Activated CD4-positive, alpha-beta memory T cell treated with anti-CD3 and anti-CD28 coated beads, Interleukin-2, amount 10 ng/mL, durations not matched to agents 7 days and 5 days (primary cell): ENCODE measurements at regions not wholly inside any gene's neighbourhood (a gene's known extent, or its start where the extent isn't known, plus 50 kb on each side); places are given as distances from the start of the nearest gene placed in this dataset.

ENCODE experiments used
- CTCF ChIA-PET: fragments of 350-600 bp; sonication (Branson Sonifier 250); formaldehyde crosslinking; loops from one replicate; lab custom pipeline; 2021; ENCODE audit warnings: antibody characterized with exemption, inconsistent platforms; lab: Charles Lee
- POLR2A ChIA-PET: fragments of 350-600 bp; sonication (Branson Sonifier 250); formaldehyde crosslinking; loops from one replicate; lab custom pipeline; 2021; ENCODE audit warnings: antibody characterized with exemption; lab: Charles Lee
- DNase-seq: peaks from one replicate; pipeline ENCODE4 v3.0.0-alpha.2; 2020
- H3K27ac Mint-ChIP-seq: one replicate; pipeline ENCODE4 v1.8.0; 2021; ENCODE audit warnings: mild to moderate bottlenecking, mixed read lengths
- H3K27me3 Mint-ChIP-seq: one replicate; pipeline ENCODE4 v1.8.0; 2021; ENCODE audit warnings: mixed read lengths
- H3K36me3 Mint-ChIP-seq: one replicate; pipeline ENCODE4 v1.8.0; 2021; ENCODE audit warnings: low read depth, mixed read lengths
- H3K4me1 Mint-ChIP-seq: one replicate; pipeline ENCODE4 v1.8.0; 2021; ENCODE audit warnings: mixed read lengths
- H3K4me3 Mint-ChIP-seq: one replicate; pipeline ENCODE4 v1.8.0; 2021; ENCODE audit warnings: mild to moderate bottlenecking, mixed read lengths
- H3K9me3 Mint-ChIP-seq: one replicate; pipeline ENCODE4 v1.8.0; 2021; ENCODE audit warnings: mixed read lengths

DNA sequence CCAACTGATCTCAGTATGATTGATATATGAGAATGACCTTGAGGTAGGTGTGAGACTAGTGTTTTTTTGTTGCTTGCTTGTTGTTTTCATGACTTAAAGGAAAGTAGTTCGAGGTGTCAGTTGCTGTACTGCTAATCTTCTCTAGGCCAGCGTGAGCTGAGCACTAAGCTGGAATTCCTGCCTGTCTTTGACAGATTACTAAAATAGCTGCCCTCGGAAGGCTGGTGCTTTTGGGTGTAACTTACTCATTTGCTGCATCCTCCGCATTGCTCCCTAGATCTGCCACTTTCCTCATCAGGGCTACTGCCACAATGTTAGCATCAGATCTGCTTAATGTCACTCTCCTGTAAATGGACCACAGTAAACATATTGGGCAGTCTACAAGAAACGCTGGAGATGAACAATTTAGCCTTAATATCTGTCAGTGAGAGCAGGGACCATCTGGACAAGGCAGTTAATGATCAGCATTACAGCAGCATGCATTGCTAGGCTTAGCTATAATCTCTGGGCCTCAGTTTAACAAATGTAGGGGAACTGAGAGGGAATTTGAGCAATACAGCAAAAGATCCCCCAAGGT is 106.6 kb upstream of the CDH6 start:
- H3K4me1 Mint-ChIP-seq: no peaks in the 10 kb centered on the region
- no peak for DNase-seq
- H3K36me3 Mint-ChIP-seq: no peaks in the 10 kb centered on the region
- H3K27ac Mint-ChIP-seq: no peak overlapping the region
- H3K9me3 Mint-ChIP-seq: peaks cover 2% of the 10 kb centered on the region
- no peaks in the 10 kb centered on the region for H3K27me3 Mint-ChIP-seq
- CTCF ChIA-PET: no interaction called here
- no peak overlapping the region for H3K4me3 Mint-ChIP-seq
- POLR2A ChIA-PET: no interaction called here

DNA sequence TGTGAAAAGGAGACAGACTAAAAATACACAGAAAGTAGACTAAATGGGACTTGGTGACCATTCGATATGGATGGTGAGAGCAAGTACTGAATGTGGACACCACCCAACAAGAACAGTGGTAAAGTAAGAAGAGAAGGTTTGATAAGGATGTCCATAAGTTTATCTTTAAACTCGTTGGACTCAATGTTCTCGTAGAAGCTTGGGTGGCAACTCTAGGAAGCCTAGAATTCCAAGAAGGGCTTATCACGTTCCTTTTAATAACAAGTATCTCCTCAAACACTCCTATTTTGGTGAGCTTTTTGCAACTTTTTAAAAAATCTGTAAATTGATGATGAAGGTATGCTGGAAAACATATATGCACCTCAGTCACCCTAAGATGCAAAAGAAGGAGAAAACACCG is 108.6 kb upstream of the CDH6 start:
- no peak for DNase-seq
- ChIA-PET CTCF (no interaction called here), POLR2A (no interaction called here)
- Mint-ChIP-seq H3K4me1 (no peaks in the 10 kb centered on the region), H3K27me3 (no peaks in the 10 kb centered on the region), H3K36me3 (no peaks in the 10 kb centered on the region), H3K4me3 (no peak overlapping the region), H3K9me3 (peaks cover 3% of the 10 kb centered on the region), H3K27ac (no peak overlapping the region)

DNA sequence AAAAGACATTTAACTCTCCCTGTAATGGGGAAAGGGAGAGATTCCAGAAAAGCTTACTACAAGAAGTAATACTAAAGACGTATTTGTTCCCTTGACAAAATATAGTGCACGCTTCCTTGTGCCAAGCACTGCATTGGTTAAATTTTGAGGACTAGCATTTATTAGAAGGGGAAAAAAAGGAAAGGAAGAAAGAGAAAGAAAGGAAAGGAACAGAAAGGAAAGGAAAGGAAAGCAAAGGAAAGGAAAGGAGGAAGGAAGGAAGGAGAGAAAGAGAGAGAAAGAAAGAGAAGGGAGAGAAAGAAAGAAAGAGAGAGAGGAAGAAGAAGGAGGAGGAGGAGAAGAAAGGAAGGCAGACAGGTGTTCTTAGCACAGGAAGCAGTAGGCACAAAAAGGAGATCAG is 110.1 kb upstream of the CDH6 start:
- POLR2A ChIA-PET: no interaction called here
- CTCF ChIA-PET: no interaction called here
- Mint-ChIP-seq H3K27me3 (no peaks in the 10 kb centered on the region), H3K4me3 (no peak overlapping the region), H3K9me3 (peaks cover 3% of the 10 kb centered on the region), H3K27ac (no peak overlapping the region), H3K4me1 (no peaks in the 10 kb centered on the region), H3K36me3 (no peaks in the 10 kb centered on the region)
- DNase-seq: no peak

DNA sequence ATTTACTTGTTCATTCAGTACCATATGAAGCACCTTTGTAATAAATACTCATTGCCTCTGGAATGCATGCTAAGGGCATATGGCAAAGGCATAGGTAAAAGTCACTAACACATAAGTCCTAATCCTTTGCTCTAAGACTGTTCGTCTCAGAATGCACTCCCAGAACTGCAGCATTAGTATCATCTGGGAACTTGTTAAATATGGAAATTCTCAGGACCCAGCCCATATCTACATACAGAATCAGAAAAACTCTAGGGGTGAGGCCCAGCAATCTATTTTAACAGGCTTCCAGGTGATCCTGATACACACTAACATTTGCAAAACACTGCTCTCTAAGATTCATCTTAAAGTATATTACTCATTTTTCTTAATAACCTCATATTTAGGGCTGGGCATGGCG is 113.8 kb upstream of the CDH6 start:
- Mint-ChIP-seq H3K4me1 (no peaks in the 10 kb centered on the region), H3K4me3 (no peak overlapping the region), H3K36me3 (no peaks in the 10 kb centered on the region), H3K27me3 (no peaks in the 10 kb centered on the region), H3K27ac (no peak overlapping the region), H3K9me3 (peaks cover 17% of the 10 kb centered on the region)
- CTCF ChIA-PET: no interaction called here
- POLR2A ChIA-PET: no interaction called here
- no peak for DNase-seq

DNA sequence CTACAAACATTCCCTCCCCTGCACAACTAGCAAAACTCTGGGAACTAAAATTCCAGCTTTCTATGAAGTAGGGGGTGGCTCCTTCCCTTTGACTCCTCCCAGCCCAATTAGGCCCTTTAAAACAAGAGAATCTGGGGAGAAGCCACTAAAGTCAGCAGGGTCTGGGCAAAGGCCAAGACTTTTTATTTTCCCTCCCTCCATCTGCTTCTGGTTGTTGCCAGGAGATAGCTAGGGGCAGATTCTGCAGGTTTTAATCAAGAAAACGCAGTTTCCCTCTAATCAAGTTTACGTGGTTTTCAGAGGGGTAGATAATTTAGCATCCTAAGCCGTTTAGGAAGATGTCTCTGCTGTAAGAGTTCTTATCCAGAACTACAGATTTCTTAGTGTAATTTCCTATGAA is 114.5 kb upstream of the CDH6 start:
- CTCF ChIA-PET: no interaction called here
- Mint-ChIP-seq H3K27me3 (no peaks in the 10 kb centered on the region), H3K4me3 (no peak overlapping the region)

DNA sequence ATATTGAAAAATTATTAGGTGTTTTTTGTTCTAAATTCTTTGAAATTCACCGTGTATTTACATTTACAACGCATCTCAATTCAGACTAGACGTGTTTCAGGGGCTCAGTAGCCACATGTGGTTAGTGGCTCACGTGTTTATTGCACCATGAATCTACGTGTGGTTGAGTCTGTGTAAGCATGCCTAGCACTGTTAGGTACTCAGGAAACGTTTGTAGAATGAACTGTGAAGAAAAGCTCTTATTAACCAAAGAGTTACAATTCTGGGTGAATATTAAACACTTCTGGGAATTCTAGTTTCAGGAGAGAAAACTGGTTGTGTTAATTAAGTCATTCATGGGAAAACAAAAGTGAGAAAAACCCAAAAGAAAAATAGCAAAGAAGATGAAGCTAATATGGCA is 117.5 kb upstream of the CDH6 start:
- no peak for DNase-seq
- Mint-ChIP-seq H3K36me3 (no peaks in the 10 kb centered on the region), H3K27me3 (no peaks in the 10 kb centered on the region), H3K9me3 (peaks cover 17% of the 10 kb centered on the region), H3K4me3 (no peak overlapping the region), H3K4me1 (no peaks in the 10 kb centered on the region), H3K27ac (no peak overlapping the region)
- ChIA-PET CTCF (no interaction called here), POLR2A (no interaction called here)

More for the DNA sequence above, 114.5 kb upstream of the CDH6 start:
- DNase-seq: no peak
- H3K9me3 Mint-ChIP-seq: peaks cover 17% of the 10 kb centered on the region
- H3K27ac Mint-ChIP-seq: no peak overlapping the region
- POLR2A ChIA-PET: no interaction called here
- no peaks in the 10 kb centered on the region for H3K36me3 Mint-ChIP-seq
- H3K4me1 Mint-ChIP-seq: no peaks in the 10 kb centered on the region

DNA sequence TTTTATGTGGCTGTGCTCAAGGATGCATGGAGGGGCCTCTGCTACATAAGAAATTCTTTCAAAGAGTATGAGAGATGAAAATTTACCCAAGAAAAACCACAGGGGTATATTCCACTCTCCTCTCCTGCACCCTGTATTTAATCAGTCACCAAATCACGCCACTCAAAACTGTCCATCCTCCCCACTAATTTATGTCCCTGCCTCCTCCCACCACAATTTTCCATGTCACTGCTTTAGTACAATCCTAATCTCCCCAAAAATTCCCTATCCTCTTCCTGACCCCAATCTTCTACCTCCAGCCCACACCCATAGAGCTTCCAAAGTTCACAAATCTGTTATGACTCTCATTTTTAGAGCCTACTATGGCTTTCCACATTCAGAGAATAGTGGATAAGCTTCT is 125.2 kb upstream of the CDH6 start:
- POLR2A ChIA-PET: no interaction called here
- DNase-seq: no peak
- Mint-ChIP-seq H3K27me3 (no peaks in the 10 kb centered on the region), H3K9me3 (peaks cover 2% of the 10 kb centered on the region), H3K27ac (no peak overlapping the region), H3K4me1 (no peaks in the 10 kb centered on the region), H3K36me3 (no peaks in the 10 kb centered on the region), H3K4me3 (no peak overlapping the region)
- CTCF ChIA-PET: no interaction called here

DNA sequence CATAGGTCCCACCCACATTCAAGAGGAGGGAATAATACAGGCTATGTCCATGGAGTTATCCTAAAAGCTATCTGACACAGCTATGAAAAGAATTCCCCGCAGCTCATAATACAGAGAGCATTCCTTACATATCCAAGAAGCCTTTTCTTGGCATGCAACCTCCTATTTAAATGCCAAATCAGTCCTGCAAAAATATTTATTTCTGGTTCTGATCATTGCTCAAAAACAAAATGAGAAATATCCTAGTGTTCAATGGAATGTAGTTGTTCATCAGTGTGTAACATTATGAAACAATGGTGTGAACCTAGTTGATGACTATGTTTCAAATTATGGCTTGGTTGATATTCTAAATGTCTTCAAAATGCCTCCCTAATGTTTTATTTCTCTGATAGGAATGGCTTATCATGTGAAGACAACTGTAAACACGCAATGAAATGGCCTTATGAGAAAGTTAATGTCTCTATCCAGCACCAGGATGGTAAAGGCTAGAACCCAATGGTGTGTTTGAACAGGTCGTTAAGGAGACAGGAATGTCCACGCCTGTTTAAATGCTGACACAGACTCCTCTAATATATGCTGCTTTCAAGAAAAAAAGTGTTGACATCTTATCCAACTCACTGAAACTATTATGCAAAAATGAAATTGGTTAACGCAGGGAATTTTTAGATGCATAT is 126.7 kb upstream of the CDH6 start:
- no peak for DNase-seq
- H3K27ac Mint-ChIP-seq: no peak overlapping the region
- H3K9me3 Mint-ChIP-seq: peaks cover 4% of the 10 kb centered on the region
- H3K4me1 Mint-ChIP-seq: no peaks in the 10 kb centered on the region
- CTCF ChIA-PET: no interaction called here
- no peak overlapping the region for H3K4me3 Mint-ChIP-seq
- no peaks in the 10 kb centered on the region for H3K27me3 Mint-ChIP-seq
- no peaks in the 10 kb centered on the region for H3K36me3 Mint-ChIP-seq
- POLR2A ChIA-PET: no interaction called here

DNA sequence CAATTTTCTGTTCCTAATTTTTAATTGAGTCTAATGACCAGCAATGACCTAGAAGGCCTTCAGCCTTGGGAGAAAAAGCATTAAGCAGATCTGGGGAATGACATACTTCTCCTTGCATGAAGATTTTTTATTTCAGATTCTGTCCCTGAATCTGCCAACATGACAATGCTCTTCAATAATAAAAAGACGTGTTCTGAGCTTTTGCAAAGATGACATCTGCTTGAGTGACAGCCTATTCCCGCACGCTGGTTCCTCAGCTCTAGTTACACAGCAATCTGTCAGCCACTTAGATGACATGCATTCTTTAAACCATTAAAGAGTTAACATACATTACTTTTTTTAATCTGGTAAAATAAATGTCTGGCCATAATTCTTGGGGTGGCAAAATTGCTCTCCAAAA is 129.3 kb upstream of the CDH6 start:
- H3K4me3 Mint-ChIP-seq: no peak overlapping the region
- ChIA-PET CTCF (no interaction called here), POLR2A (no interaction called here)
- H3K9me3 Mint-ChIP-seq: peaks cover 5% of the 10 kb centered on the region
- no peak for DNase-seq
- H3K27ac Mint-ChIP-seq: no peak overlapping the region
- H3K27me3 Mint-ChIP-seq: no peaks in the 10 kb centered on the region
- H3K4me1 Mint-ChIP-seq: no peaks in the 10 kb centered on the region
- no peaks in the 10 kb centered on the region for H3K36me3 Mint-ChIP-seq

DNA sequence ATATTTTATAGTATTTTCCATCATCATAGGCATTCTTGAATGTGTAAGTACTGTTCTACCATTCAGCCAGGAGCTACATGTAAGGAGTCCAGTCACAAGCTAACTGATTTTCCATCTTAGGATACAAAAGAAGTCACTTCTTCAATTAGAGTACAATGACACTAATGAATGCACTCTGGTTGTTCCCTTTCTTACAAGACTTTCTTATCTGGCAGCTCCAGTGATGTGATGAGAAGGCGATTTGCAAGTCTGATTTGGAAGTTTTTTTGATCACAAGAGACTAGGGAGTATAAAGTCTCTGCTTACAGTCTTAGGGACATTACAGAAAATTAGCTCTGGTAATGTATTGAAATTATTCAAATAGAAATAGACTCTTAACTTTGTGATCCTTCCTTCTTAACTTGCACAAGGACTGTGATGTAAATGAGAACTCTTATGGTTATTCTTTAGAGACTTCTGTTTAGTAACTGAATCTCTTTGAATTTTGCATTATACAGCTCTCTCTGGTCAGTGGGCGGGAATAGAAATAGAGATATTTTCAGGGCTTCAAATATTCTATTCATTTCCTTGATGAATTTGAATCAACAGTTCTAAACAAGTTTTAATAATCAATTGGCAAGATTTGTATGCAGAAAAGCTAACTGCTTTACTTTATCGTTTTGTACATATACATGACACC is 130.4 kb upstream of the CDH6 start:
- CTCF ChIA-PET: no interaction called here
- no peak for DNase-seq
- POLR2A ChIA-PET: no interaction called here
- H3K4me3 Mint-ChIP-seq: no peak overlapping the region
- H3K27ac Mint-ChIP-seq: no peak overlapping the region
- no peaks in the 10 kb centered on the region for H3K27me3 Mint-ChIP-seq
- peaks cover 8% of the 10 kb centered on the region for H3K9me3 Mint-ChIP-seq
- H3K4me1 Mint-ChIP-seq: no peaks in the 10 kb centered on the region
- H3K36me3 Mint-ChIP-seq: no peaks in the 10 kb centered on the region

DNA sequence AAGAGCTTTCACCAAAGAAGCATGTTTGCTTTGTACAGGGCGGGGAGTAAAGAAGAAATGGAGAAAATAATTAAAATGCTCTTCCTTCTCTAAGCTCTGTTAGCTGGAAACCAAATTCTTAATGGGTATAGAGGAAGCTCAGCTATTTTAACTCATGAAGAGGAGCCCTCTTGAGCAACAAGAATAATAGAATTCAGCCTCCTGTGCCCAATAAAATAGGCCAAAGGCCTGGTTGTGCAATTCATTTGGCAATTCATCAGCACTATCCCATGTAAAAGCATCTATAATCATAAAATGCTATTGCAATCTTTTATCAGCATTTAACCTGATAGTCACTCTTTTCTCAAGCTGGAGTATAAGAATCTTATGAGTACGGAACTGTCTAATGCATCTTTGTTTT is 133.6 kb upstream of the CDH6 start:
- Mint-ChIP-seq H3K4me1 (no peaks in the 10 kb centered on the region), H3K36me3 (no peaks in the 10 kb centered on the region), H3K9me3 (peaks cover 11% of the 10 kb centered on the region), H3K27ac (no peak overlapping the region), H3K27me3 (no peaks in the 10 kb centered on the region), H3K4me3 (no peak overlapping the region)
- DNase-seq: no peak
- POLR2A ChIA-PET: no interaction called here
- CTCF ChIA-PET: no interaction called here

DNA sequence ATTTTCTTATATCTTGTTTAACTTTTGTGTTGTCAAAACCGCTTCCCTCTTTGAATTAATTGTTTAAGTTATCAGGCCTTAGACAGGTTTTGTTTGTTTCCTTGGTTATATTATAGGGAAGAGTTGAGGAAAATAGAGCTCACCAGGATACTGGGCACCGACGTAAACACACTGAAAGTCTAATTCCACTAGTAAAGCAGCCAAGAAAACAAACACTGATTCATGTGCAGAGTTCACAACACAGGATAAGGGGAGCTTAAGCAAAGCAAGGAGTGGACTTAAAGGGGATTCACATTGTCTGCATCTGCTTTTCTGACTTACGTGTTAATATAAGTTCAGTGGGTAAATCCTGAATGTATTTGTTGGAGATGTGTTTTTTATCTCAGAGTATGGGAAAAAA is 139.0 kb upstream of the CDH6 start:
- CTCF ChIA-PET: no interaction called here

DNA sequence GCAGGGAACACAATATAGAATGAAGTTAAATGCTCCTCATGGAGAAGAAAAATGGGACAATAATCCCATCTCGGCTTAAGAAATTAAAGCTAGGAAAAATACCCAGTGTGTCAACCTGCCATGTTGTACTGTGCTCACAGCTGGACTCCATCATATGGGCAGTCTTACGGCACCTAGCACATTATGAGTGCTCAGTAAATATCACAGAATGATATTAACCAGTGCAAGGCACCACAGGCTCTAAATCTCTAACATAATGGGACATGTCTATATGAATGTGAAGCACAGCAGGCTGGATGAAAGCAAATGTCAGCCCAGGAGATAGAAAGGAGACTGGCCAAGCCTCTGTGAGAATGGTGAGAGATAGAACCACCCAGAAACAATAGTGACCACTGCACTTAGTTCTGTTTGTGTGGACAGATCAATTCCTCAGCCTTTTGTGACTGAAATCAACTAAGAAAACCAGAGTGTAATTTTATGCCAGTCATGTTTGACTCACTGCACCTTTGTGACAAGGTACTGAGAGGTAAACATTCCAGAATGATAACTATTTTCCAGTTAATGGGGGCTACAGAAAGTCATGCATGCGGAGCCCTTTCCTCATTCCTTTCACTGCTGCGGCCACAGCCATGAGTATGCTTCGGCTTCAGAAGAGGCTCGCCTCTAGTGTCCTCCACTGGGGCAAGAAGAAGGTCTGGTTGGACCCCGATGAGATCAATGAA is 140.4 kb upstream of the CDH6 start:
- ChIA-PET POLR2A (no interaction called here), CTCF (no interaction called here)
- no peak overlapping the region for H3K27ac Mint-ChIP-seq
- H3K4me1 Mint-ChIP-seq: no peaks in the 10 kb centered on the region
- H3K27me3 Mint-ChIP-seq: no peaks in the 10 kb centered on the region
- H3K9me3 Mint-ChIP-seq: peaks cover 8% of the 10 kb centered on the region
- no peaks in the 10 kb centered on the region for H3K36me3 Mint-ChIP-seq
- no peak for DNase-seq
- no peak overlapping the region for H3K4me3 Mint-ChIP-seq

More for the DNA sequence above, 139.0 kb upstream of the CDH6 start:
- POLR2A ChIA-PET: no interaction called here
- Mint-ChIP-seq H3K27ac (no peak overlapping the region), H3K36me3 (no peaks in the 10 kb centered on the region), H3K9me3 (peaks cover 13% of the 10 kb centered on the region), H3K4me1 (no peaks in the 10 kb centered on the region), H3K27me3 (no peaks in the 10 kb centered on the region), H3K4me3 (no peak overlapping the region)
- no peak for DNase-seq
